ENCODE measurements at regions not wholly inside any gene's neighbourhood (a gene's known extent, or its start where the extent isn't known, plus 50 kb on each side); places are given as distances from the start of the nearest gene placed in this dataset.

- DNase-seq = no peak
Measured at GRCh38 chr4:163768014-163768413, 273.5 kb downstream of the TMA16 start.

- DNase-seq = no peak
Measured at GRCh38 chr4:163772238-163772637, 277.7 kb downstream of the TMA16 start.

GRCh38 chr4:163773940-163774339 is 279.4 kb downstream of the TMA16 start:
- peak; percentile 3 for DNase-seq

- no peak for DNase-seq
Measured at GRCh38 chr4:163776957-163777356, 282.5 kb downstream of the TMA16 start.

GRCh38 chr4:163781726-163782125 is 287.2 kb downstream of the TMA16 start:
- DNase-seq = no peak

GRCh38 chr4:163790231-163790630 is 295.7 kb downstream of the TMA16 start:
- DNase-seq = no peak

GRCh38 chr4:163795885-163796284 is 301.4 kb downstream of the TMA16 start:
- DNase-seq = no peak

- DNase-seq = no peak
Measured at GRCh38 chr4:163804001-163804400, 309.5 kb downstream of the TMA16 start.

GRCh38 chr4:163806653-163807052 is 312.2 kb downstream of the TMA16 start:
- DNase-seq = no peak

- DNase-seq = no peak
Measured at GRCh38 chr4:163808011-163808410, 313.5 kb downstream of the TMA16 start.

- no peak for DNase-seq
Measured at GRCh38 chr4:163810755-163811154, 316.3 kb downstream of the TMA16 start.

- DNase-seq = no peak
Measured at GRCh38 chr4:163815776-163816175, 321.3 kb downstream of the TMA16 start.

- peak; percentile 0 for DNase-seq
Measured at GRCh38 chr4:163816494-163816893, 322.0 kb downstream of the TMA16 start.

GRCh38 chr4:163818673-163819072 is 324.2 kb downstream of the TMA16 start:
- no peak for DNase-seq

GRCh38 chr4:163833669-163834068 is 339.2 kb downstream of the TMA16 start:
- DNase-seq = no peak

GRCh38 chr4:163846008-163846407 is 351.5 kb downstream of the TMA16 start:
- DNase-seq = no peak

GRCh38 chr4:163852246-163852645 is 357.8 kb downstream of the TMA16 start:
- no peak for DNase-seq

- DNase-seq = no peak
Measured at GRCh38 chr4:163857903-163858302, 363.4 kb downstream of the TMA16 start.

GRCh38 chr4:163858515-163858914 is 364.0 kb downstream of the TMA16 start:
- DNase-seq = no peak

- DNase-seq = no peak
Measured at GRCh38 chr4:163863082-163863481, 368.6 kb downstream of the TMA16 start.

GRCh38 chr4:163865010-163865409 is 370.5 kb downstream of the TMA16 start:
- no peak for DNase-seq

- peak; percentile 2 for DNase-seq
Measured at GRCh38 chr4:163866728-163867315, 372.3 kb downstream of the TMA16 start.

- no peak for DNase-seq
Measured at GRCh38 chr4:163868445-163868844, 374.0 kb downstream of the TMA16 start.

- DNase-seq = no peak
Measured at GRCh38 chr4:163871078-163871477, 376.6 kb downstream of the TMA16 start.

GRCh38 chr4:163875327-163875726 is 380.8 kb downstream of the TMA16 start:
- no peak for DNase-seq

Data from NCI-H69 (cell line).